Astrocyte (in vitro differentiated cells and primary cell): ENCODE measurements at regions not wholly inside any gene's neighbourhood (a gene's known extent, or its start where the extent isn't known, plus 50 kb on each side); places are given as distances from the start of the nearest gene placed in this dataset.
A peak's percentile ranks its signal among the peaks of the same experiment; 100 is the strongest.

Source experiments
- DNase-seq: peaks from one replicate; pipeline ENCODE4 v3.0.0-alpha.2; 2010; ENCODE audit warnings: low read depth
- FAIRE-seq: peaks from 2 replicates; lab custom pipeline; 2011; peaks lifted over from hg19 to GRCh38; lab: Jason Lieb, UNC
- H2AFZ ChIP-seq: 2 replicates; pipeline ENCODE4 v1.6.0; 2012; ENCODE audit warnings: low read depth, low read length, inconsistent platforms
- H3K27ac ChIP-seq: 2 replicates; pipeline ENCODE4 v1.5.1; 2011; ENCODE audit warnings: low read depth, low read length, inconsistent platforms
- H3K27me3 ChIP-seq: 2 replicates; pipeline ENCODE4 v1.6.0; 2011; ENCODE audit warnings: low read length, inconsistent platforms; ENCODE audit not compliant: insufficient read depth
- H3K36me3 ChIP-seq: 2 replicates; pipeline ENCODE4 v1.5.1; 2011; ENCODE audit warnings: low read length, inconsistent platforms; ENCODE audit not compliant: insufficient read depth
- H3K4me1 ChIP-seq: 2 replicates; pipeline ENCODE4 v1.5.1; 2011; ENCODE audit warnings: low read length, inconsistent platforms; ENCODE audit not compliant: insufficient read depth
- H3K4me2 ChIP-seq: 2 replicates; pipeline ENCODE4 v1.6.0; 2012; ENCODE audit warnings: low read length, inconsistent platforms
- H3K4me3 ChIP-seq: 2 replicates; pipeline ENCODE4 v1.5.1; 2011; ENCODE audit warnings: low read depth, mild to moderate bottlenecking, low read length, inconsistent platforms; ENCODE audit not compliant: insufficient read depth
- H3K79me2 ChIP-seq: 2 replicates; pipeline ENCODE4 v1.6.0; 2012; ENCODE audit warnings: mild to moderate bottlenecking, low read length, inconsistent platforms; ENCODE audit not compliant: insufficient read depth
- H3K9ac ChIP-seq: 2 replicates; pipeline ENCODE4 v1.6.0; 2012; ENCODE audit warnings: mild to moderate bottlenecking, low read length, inconsistent platforms
- H3K9me3 ChIP-seq: 2 replicates; pipeline ENCODE4 v1.5.1; 2012; ENCODE audit warnings: low read depth, mild to moderate bottlenecking, low read length, inconsistent platforms; ENCODE audit not compliant: insufficient read depth
- H4K20me1 ChIP-seq: 2 replicates; pipeline ENCODE4 v1.6.0; 2012; ENCODE audit warnings: low read length, inconsistent platforms; ENCODE audit not compliant: insufficient read depth
- H3K27ac Mint-ChIP-seq: one replicate; pipeline ENCODE4 v1.8.0; 2021; ENCODE audit warnings: mild to moderate bottlenecking, mixed read lengths; ENCODE audit not compliant: unreplicated experiment
- H3K27me3 Mint-ChIP-seq: one replicate; pipeline ENCODE4 v1.8.0; 2021; ENCODE audit warnings: low read depth, mixed read lengths; ENCODE audit not compliant: unreplicated experiment
- H3K36me3 Mint-ChIP-seq: one replicate; pipeline ENCODE4 v1.8.0; 2021; ENCODE audit warnings: low read depth, mixed read lengths; ENCODE audit not compliant: unreplicated experiment
- H3K4me1 Mint-ChIP-seq: one replicate; pipeline ENCODE4 v1.8.0; 2021; ENCODE audit warnings: low read depth, mixed read lengths; ENCODE audit not compliant: unreplicated experiment
- H3K4me3 Mint-ChIP-seq: one replicate; pipeline ENCODE4 v1.8.0; 2021; ENCODE audit warnings: mild to moderate bottlenecking, moderate library complexity, mixed read lengths; ENCODE audit not compliant: unreplicated experiment
- H3K9me3 Mint-ChIP-seq: one replicate; pipeline ENCODE4 v1.8.0; 2021; ENCODE audit warnings: mild to moderate bottlenecking, mixed read lengths; ENCODE audit not compliant: unreplicated experiment
- EZH2 ChIP-seq: IDR thresholded peaks from 2 replicates; pipeline ENCODE4 v1.6.1; 2012; ENCODE audit warnings: mild to moderate bottlenecking, low read length, inconsistent platforms; ENCODE audit not compliant: insufficient read depth
- TF ChIP-seq, protein P1 (sequence below): IDR thresholded peaks from 2 replicates; pipeline ENCODE4 v1.5.1; 2011; ENCODE audit warnings: low read depth, mild to moderate bottlenecking, inconsistent platforms, low read length, moderate library complexity; ENCODE audit not compliant: insufficient read depth

DNA sequence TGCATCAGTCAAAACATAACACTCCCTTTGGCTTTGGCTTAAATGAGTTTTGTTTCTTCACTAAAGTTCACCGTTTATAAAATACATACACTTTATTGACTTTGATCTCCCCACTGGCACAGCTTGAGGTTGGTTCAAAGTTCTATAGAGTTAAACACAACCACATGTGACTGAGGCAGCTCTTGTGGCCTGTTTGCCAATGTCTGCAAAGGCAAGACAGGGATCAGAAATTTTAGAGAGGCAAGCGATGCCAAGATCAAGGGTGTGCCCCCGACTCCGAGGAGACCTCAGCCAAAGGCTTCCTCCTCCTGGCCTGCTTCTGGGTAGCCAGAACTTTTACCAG, 129.8 kb upstream of the JCAD start:
- H3K36me3 Mint-ChIP-seq: no peaks in the 10 kb centered on the region
- no peak overlapping the region for H3K27ac Mint-ChIP-seq

DNA sequence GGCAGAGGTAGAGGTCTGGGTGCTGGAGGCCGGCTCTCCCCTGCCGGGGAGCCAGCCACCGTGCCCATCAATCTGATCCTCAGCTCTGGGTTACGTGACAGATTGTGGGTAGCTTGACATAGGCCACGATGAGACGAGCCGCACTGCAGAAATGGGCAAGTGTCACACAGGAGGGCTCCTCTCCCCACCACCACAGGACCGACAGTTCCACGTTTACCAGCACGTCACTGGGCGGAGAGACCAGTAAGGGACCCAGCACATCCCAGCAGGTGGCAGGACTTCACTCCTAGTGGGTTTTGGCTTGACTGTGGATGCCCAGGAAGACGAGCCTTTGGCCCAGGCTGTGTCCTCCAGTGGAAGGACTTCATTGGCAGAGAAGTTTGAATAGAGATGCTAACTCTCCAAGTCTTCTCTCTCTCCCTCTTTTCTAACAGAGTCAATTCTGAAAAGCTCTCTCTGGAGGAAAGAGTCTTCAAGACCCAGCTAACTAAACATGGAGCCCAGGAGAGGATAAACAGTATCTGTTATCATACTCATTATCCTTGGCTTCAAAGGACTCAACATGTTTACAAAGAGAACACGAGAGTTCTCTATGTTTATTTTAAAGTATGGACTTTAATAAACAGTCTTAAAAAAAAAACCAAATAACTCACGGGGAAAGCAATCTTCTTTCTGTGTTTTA, 129.3 kb upstream of the JCAD start:
- Histone ChIP-seq H2AFZ (peak overlapping the region; percentile 5), H3K9ac (no peak overlapping the region), H3K9me3 (peaks cover 3% of the 10 kb centered on the region), H3K4me1 (peaks cover 42% of the 10 kb centered on the region), H3K4me2 (peak overlapping the region; percentile 65), H4K20me1 (no peaks in the 10 kb centered on the region), H3K79me2 (no peaks in the 10 kb centered on the region), H3K4me3 (no peak overlapping the region), H3K36me3 (no peaks in the 10 kb centered on the region), H3K27ac (no peak overlapping the region), H3K27me3 (no peaks in the 10 kb centered on the region)
- no peak for FAIRE-seq
- no peak for DNase-seq
- Mint-ChIP-seq H3K27ac (no peak overlapping the region), H3K36me3 (no peaks in the 10 kb centered on the region), H3K4me1 (peaks cover 34% of the 10 kb centered on the region), H3K9me3 (no peaks in the 10 kb centered on the region), H3K27me3 (no peaks in the 10 kb centered on the region), H3K4me3 (no peak overlapping the region)
- TF ChIP-seq, protein P1, sequence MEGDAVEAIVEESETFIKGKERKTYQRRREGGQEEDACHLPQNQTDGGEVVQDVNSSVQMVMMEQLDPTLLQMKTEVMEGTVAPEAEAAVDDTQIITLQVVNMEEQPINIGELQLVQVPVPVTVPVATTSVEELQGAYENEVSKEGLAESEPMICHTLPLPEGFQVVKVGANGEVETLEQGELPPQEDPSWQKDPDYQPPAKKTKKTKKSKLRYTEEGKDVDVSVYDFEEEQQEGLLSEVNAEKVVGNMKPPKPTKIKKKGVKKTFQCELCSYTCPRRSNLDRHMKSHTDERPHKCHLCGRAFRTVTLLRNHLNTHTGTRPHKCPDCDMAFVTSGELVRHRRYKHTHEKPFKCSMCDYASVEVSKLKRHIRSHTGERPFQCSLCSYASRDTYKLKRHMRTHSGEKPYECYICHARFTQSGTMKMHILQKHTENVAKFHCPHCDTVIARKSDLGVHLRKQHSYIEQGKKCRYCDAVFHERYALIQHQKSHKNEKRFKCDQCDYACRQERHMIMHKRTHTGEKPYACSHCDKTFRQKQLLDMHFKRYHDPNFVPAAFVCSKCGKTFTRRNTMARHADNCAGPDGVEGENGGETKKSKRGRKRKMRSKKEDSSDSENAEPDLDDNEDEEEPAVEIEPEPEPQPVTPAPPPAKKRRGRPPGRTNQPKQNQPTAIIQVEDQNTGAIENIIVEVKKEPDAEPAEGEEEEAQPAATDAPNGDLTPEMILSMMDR: no peak
- TF ChIP-seq EZH2: no peak

More for the DNA sequence above, 129.8 kb upstream of the JCAD start:
- Histone ChIP-seq H4K20me1 (no peaks in the 10 kb centered on the region), H3K27me3 (no peaks in the 10 kb centered on the region), H3K36me3 (no peaks in the 10 kb centered on the region), H3K4me1 (peaks cover 42% of the 10 kb centered on the region), H3K4me2 (no peak overlapping the region), H2AFZ (no peak overlapping the region), H3K79me2 (no peaks in the 10 kb centered on the region), H3K27ac (no peak overlapping the region), H3K4me3 (no peak overlapping the region), H3K9me3 (peaks cover 5% of the 10 kb centered on the region), H3K9ac (no peak overlapping the region)
- no peak for TF ChIP-seq EZH2
- TF ChIP-seq, protein P1: no peak
- FAIRE-seq: no peak
- no peaks in the 10 kb centered on the region for H3K9me3 Mint-ChIP-seq
- H3K27me3 Mint-ChIP-seq: no peaks in the 10 kb centered on the region
- DNase-seq: no peak
- H3K4me1 Mint-ChIP-seq: peaks cover 29% of the 10 kb centered on the region
- H3K4me3 Mint-ChIP-seq: no peak overlapping the region

DNA sequence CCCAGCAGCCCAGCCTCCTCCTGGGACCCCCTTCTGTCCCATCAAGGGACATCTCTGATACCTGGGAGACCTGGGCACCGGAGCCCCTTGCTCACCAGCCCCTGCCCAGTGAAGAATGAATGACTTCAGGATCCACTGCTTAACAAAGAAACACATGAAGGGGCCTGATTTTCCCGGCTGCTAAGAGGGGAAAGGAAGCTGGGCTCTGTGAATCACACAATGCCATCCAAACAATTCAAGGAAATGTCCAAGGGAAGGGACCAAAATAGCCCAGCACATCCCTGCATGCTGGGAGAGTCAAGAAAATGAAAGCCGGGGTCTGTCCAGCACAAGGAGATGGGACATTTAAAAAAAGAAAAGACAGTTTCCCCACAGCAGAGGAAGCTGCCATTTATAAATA, 128.7 kb upstream of the JCAD start:
- no peak overlapping the region for H3K4me3 Mint-ChIP-seq
- no peak overlapping the region for H3K27ac ChIP-seq
- FAIRE-seq: no peak

More for the DNA sequence above, 128.7 kb upstream of the JCAD start:
- peaks cover 40% of the 10 kb centered on the region for H3K4me1 Mint-ChIP-seq
- Histone ChIP-seq H3K4me2 (peak overlapping the region; percentile 65), H4K20me1 (no peaks in the 10 kb centered on the region), H3K79me2 (no peaks in the 10 kb centered on the region), H3K27me3 (no peaks in the 10 kb centered on the region), H3K4me1 (peaks cover 46% of the 10 kb centered on the region), H3K4me3 (no peak overlapping the region), H3K9me3 (no peaks in the 10 kb centered on the region), H3K9ac (no peak overlapping the region), H2AFZ (peak overlapping the region; percentile 5), H3K36me3 (no peaks in the 10 kb centered on the region)
- no peaks in the 10 kb centered on the region for H3K27me3 Mint-ChIP-seq
- H3K36me3 Mint-ChIP-seq: no peaks in the 10 kb centered on the region
- no peaks in the 10 kb centered on the region for H3K9me3 Mint-ChIP-seq
- H3K27ac Mint-ChIP-seq: no peak overlapping the region
- no peak for TF ChIP-seq EZH2
- TF ChIP-seq, protein P1: no peak
- no peak for DNase-seq
